ENCODE measurements at regions not wholly inside any gene's neighbourhood (a gene's known extent, or its start where the extent isn't known, plus 50 kb on each side); places are given as distances from the start of the nearest gene placed in this dataset.
A peak's percentile ranks its signal among the peaks of the same experiment; 100 is the strongest.

- DNase-seq, result no peak
These were observed 303.0 kb downstream of the ICOS start for GRCh38 chr2:204239411-204240165.

DNA sequence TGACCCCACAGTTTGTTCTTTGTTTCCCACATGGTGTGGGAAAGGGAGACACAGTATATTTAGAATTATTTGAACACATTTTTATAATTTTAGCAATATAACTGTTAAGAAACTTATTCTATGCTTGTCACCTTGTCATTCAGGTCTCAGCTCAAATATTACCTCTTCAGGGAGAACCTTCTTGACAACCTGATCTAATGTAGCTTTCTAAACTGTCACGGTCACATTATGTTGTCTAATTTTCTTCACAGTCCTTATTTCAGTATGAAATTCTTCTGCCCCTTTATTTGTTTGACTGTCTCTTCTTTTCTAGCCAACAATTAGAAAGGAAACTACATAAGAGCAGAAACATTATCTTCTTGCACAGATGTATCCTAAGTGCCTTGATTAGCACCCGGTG is 304.3 kb upstream of the PARD3B start:
- no peak for DNase-seq

GRCh38 chr2:204249437-204249836 is 295.8 kb upstream of the PARD3B start:
- no peak for DNase-seq

GRCh38 chr2:204250692-204251091 is 294.6 kb upstream of the PARD3B start:
- DNase-seq, result no peak

DNA sequence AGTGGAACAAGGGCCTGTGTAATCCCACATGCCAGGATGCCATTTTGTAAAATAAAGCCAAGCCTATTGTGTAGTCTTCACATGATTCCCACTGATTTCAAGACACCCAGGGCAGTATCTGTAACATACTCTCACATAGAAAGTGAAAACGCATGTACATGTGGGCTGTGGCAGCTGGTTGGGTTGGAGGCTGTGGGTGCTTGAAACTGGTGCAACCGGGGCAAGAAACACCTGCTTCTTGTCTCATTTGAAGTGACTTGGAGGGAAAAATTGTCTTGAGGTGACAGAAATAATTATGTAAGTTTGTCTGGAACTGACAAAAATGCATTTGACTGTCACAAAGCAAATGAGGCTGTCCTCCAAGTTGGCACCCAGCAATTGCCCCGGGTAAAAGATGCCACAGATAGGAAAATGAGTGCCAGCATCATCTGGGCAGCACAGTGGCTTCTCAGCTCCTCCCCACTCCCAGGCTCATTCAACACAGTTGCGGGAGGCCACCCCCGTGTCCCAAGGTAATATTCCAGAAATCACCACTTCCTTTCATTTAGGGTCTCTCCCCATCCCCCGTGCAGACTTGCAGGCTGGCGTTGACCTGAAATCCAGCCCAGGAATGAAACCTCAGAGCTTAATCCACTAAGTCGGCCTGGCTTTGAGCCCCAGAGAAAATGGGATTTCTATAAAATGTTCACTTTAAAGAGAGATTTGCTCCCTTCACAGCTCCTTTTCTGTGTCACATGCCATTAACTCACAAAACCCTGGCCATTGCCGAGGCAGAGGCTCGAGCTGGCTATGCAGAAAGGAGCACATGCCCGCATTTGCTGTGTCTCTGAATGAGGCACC is 293.9 kb upstream of the PARD3B start:
- DNase-seq, result no peak

DNA sequence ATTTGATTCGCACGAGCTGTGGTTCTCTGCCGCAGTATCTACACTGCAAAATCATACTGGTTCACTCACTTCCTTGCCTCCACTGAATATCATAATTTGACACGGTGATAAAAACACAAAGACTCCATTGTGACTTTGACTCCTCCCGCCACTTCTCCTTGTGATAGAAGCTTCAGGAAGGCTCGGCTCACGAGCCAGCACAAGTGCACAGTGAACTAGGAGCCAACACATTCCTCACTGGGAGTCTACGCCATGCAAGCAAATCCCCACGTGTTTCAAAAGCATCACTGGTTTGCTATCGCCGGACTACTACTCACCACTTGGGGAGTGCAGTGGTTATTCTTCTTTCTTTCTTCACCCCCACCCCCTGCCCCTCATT is 293.3 kb upstream of the PARD3B start:
- DNase-seq, result no peak

DNA sequence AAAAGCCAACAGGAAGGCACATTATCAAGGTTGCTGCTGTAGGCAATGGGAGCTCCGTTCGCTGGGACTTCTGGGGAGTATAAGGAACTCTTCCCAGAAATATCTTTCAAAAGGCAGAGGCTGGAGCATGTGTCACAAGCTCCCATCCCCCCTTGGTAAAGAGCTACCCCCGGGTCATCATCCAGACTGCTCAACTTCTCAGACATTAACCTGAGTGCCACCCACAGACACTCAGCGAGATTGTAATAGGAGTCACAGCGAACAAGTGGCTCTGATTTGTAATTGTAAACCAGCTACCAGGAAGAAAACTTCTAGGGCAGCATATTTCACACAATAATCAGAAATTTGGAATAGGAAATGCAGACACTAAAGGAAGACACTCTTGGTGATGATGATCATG is 290.2 kb upstream of the PARD3B start:
- no peak for DNase-seq

DNA sequence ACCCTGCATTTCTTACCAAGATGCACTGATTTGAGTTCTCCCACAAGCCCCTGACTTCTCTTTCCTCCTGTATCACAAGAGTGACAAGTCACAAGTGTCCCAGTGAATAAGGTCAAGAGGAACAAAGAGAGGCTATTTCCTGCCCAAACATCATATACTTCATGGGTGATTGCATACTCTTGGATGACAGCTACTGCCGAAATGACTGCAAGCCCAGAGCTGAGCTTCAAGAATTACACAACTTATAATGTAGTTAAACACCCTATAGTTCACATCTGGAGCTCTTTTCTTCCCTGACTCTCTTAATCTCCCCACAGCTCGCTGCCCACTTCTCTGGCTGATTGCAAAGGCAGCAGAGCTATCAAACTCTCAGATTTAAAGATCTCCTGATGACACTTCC is 289.7 kb upstream of the PARD3B start:
- no peak for DNase-seq

DNA sequence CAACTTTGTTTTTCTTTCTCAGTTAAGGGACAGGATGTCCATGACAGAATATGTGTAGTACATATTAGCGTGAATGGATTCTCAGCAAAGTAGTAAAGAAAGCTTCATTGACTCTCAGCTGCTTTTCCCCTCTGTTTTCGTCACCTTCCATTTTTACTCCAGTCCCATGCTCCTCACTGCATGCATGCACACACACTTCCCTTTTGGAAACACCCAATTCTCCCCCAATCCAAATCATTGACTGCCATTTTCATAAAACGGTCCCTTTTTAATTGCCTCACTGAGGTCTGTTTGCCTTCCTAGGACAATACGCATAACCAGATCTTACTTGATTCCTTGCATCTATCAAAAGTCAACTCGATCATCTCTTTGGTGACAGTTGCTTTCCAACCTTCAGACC is 287.5 kb upstream of the PARD3B start:
- no peak for DNase-seq

DNA sequence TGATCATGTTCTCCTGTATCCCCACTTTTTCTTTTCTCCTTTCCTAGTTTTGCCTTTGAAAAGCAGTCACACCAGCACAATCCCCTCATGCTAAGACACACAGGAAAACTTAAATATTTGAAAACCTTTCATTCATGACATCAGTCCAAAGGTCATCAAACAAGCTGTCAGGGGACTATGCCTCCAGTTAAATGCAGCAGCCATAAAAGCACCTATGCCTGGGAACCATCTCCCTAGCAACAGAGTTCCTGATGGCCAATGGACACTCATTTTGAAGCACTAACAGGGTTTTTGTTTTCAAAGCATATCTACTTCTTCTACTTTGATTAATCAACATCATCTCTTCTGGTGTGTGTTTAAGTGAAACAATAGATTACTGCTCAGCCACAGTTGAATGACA is 286.4 kb upstream of the PARD3B start:
- DNase-seq, result no peak

DNA sequence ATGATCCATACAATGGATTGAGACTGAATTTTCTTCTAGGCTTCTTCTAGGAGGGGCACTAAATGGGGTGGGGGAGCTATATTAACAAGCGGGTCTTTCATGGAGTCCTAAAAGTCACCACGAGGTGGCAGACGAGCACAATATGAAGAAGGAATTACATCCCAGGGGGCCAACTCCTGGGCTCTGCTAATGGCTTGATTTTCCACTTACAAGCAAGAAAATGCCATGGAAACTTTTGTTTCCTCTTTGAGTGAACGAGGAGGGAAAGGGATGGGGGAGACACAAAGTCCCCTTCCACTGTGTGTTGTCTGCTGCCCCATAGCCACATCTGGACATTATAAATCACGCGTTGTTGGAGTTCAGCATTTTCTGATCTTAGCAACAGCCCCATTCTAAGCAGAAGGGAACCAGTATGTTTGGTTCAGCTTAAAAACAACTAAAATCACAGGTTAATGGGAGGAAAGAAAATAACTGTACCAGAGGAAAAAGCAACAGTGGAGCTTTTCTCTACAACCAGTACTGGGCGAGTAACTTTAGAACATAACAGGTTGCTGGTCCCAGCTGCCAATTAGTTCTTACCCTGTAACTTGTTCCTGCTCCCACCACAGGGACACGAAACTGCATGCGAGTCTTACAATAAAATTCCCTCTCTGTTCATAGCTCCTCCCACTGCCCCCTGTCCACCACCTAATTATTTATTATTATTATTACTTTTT is 285.0 kb upstream of the PARD3B start:
- peak; percentile 63 for DNase-seq

GRCh38 chr2:204260901-204261300 is 284.4 kb upstream of the PARD3B start:
- no peak for DNase-seq

DNA sequence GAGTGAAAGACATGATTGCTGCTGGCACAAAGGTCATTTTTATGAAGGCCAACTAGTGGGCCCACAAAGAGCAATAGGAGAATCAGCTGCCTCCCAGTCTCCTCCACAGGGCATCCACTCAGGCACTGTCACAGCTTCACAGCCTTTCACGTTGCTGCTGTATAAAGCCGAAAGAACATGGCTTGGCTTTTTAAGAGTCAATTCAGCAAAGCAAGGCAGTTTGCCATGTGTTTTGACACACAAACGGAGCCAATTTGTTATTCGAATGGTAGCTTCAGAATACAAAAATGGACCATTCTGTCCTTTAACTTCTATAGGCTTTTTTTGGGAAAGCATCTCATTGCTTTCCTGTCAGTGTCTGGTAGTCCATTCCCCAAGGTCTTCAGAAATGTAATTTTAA is 283.4 kb upstream of the PARD3B start:
- no peak for DNase-seq

- no peak for DNase-seq
These were observed 281.2 kb upstream of the PARD3B start for GRCh38 chr2:204264085-204264553.

DNA sequence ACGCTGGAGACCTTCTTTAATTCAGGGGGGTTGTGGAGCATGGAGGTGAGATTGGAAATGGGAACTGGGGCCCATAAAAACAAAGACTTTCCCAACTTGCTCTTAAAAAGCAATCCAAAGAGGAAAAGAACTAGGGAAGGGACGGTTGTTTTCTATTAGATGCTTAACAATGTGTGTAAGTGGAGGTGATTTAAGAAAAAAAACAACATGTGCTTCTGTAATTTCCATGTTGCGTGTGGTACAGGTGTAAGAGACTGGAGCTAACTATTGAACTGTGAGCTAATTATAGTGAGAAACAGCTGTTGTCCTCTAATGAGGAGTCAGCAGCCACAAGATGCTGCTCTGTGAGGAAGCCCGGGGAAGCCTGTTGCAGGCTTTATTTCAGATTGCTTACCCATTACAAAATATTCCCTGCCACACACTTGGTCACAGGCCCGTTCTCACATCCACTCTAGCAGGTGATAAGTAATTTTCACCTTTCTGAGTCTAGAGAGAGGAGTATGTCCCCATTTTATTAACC is 280.6 kb upstream of the PARD3B start:
- DNase-seq, result no peak

DNA sequence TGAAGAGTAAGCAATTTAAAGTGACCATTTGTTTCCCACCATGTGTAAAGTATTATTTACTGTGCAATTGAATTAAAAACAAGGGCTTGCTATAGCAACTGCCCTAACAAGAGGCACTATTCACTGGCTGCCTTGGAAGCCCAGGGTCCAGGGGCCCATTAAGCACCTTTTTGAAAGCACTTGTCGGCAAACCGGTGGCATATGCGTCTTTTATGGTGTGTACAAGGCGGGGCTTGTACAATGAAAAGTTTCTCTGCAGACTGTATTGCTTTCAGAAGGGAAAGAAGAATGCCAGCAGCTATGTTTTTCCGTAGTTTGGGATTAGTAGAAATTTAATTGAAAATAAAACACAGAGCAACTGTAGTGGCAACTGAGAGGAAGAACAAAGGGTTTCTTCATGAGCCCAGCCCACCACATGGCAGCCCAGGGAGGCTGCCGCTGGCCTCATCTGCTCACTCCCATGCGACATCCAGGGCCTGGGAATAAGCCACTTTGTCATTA is 279.5 kb upstream of the PARD3B start:
- DNase-seq, result no peak

DNA sequence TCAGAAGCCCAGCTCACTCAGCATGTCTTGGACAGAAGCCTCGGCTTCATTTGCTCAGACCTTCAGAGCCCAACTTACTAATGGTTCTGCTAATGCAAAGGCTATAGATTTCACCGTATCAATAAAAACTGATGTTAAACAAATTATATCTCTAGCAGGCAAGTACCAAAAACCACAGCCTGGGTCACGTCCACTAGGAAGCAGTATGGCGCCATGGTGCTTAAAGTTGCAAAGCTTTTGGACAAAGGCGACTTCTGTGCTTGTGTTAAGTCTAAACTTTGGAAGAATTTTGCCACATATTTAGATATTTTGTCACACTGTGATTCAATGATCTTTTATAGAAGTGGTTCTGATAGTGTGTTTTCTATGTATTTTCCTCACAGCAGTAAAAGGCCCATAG is 276.8 kb upstream of the PARD3B start:
- DNase-seq, result no peak

- no peak for DNase-seq
These were observed 276.3 kb upstream of the PARD3B start for GRCh38 chr2:204268971-204269370.

GRCh38 chr2:204272089-204272488 is 273.2 kb upstream of the PARD3B start:
- no peak for DNase-seq

DNA sequence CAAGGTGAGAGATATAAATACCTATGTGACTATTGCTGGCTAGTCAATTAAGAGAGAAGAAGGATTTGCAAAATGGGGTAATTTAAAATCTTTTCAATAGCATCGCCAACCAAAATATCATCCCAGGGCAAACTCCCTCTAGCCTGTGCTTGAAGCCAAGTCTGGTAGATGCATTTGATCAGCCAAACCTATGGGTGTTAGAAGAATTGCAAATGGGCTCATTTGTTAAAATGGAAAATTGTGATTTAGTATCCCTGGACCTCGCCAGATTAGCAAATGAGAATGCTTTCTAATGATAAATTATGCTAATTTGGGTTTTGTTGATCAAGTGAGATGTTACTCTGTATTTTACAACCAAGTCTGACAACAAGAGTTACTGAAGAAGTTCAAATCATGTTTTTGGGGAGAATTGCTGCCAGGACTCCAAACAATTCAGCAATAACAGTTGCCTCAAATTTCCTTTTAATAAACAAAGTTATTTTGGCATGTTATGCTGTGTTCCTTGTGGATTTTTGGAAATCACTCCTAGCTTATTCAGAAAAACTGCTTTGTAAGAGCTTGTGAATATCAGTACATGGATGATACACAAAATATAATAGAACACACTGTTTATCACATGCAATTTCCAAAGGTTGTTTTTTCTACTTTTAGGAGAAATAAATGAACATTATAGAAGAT is 272.5 kb upstream of the PARD3B start:
- no peak for DNase-seq

GRCh38 chr2:204274429-204274828 is 270.8 kb upstream of the PARD3B start:
- DNase-seq, result no peak

GRCh38 chr2:204274991-204275390 is 270.3 kb upstream of the PARD3B start:
- no peak for DNase-seq

- no peak for DNase-seq
These were observed 268.0 kb upstream of the PARD3B start for GRCh38 chr2:204277226-204277625.

Measured in EL (cell line).